SK-N-MC (cell line): ENCODE measurements at regions not wholly inside any gene's neighbourhood (a gene's known extent, or its start where the extent isn't known, plus 50 kb on each side); places are given as distances from the start of the nearest gene placed in this dataset.
"Not testable (repeated sequence)": the region's sequence is repeated elsewhere in the genome, so short reads cannot be mapped to it uniquely, and the experiment has no call there.

Source experiments
- EZH2 ChIP-seq: fragments of 200-600 bp; sonication (generic); IDR thresholded peaks from one replicate; pipeline ENCODE4 v1.6.1; 2017; ENCODE audit warnings: antibody characterized with exemption
- POLR2AphosphoS5 ChIP-seq: IDR thresholded peaks from 2 replicates; pipeline ENCODE4 v1.6.1; 2012; ENCODE audit warnings: mild to moderate bottlenecking, low read depth, low read length, borderline replicate concordance

DNA sequence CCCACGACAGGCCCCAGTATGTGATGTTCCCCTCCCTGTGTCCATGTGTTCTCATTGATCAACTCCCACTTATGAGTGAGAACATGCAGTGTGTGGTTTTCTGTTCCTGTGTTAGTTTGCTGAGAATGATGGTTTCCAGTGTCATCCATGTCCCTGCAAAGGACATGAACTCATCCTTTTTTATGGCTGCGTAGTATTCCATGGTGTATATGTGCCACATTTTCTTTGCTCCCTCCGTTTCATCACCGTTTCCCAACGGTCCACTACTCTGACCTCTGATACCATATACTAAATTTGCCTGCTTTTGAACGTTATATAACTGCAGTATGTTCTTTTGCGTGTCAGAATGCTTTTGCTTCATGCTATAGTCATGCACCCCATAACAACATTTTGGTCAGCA is 94.0 kb upstream of the SCAF8 start:
- TF ChIP-seq EZH2, POLR2AphosphoS5: not testable (repeated sequence)
